ENCODE measurements at regions not wholly inside any gene's neighbourhood (a gene's known extent, or its start where the extent isn't known, plus 50 kb on each side); places are given as distances from the start of the nearest gene placed in this dataset.

GRCh38 chr5:27477550-27477949 lies 439.2 kb upstream of the CDH9 start:
- whole genome bisulfite sequencing, 2 donors: 84 to 85% methylated on average over 4 of the region's 4 CpGs
- intact Hi-C loops (cut with DNase I; ENCODE audit: low total_unique reads): no loop called here
- TF ChIP-seq CTCF (IDR thresholded peaks at IDR 0.05) (no peak), POLR2A (IDR thresholded peaks at IDR 0.05) (no peak)

GRCh38 chr5:27476356-27476988 lies 438.1 kb upstream of the CDH9 start:
- no peaks in the 10 kb centered on the region for H3K36me3 ChIP-seq (ENCODE audit: low read depth, missing control alignments)
- H3K9me3 ChIP-seq: no peaks in the 10 kb centered on the region
- intact Hi-C loops (cut with DNase I; ENCODE audit: low total_unique reads): no loop called here
- H3K27ac ChIP-seq: no peak overlapping the region
- 91 to 94% methylated on average over 2 of the region's 2 CpGs for WGBS, 2 donors
- TF ChIP-seq POLR2A (IDR thresholded peaks at IDR 0.05) (no peak), CTCF (IDR thresholded peaks at IDR 0.05) (no peak)
- no peak overlapping the region for H3K4me3 ChIP-seq
- DNase-seq: no peak
- no peaks in the 10 kb centered on the region for H3K4me1 ChIP-seq
- no peaks in the 10 kb centered on the region for H3K27me3 ChIP-seq

More at GRCh38 chr5:27477550-27477949, 439.2 kb upstream of the CDH9 start:
- Histone ChIP-seq H3K9me3 (no peaks in the 10 kb centered on the region), H3K4me3 (no peak overlapping the region), H3K27ac (no peak overlapping the region), H3K27me3 (no peaks in the 10 kb centered on the region), H3K4me1 (no peaks in the 10 kb centered on the region), H3K36me3 (ENCODE audit: low read depth, missing control alignments) (no peaks in the 10 kb centered on the region)
- no peak for DNase-seq

GRCh38 chr5:27475063-27475462 lies 436.7 kb upstream of the CDH9 start:
- TF ChIP-seq POLR2A (IDR thresholded peaks at IDR 0.05) (no peak), CTCF (IDR thresholded peaks at IDR 0.05) (no peak)
- 62 to 84% methylated on average over 1 of the region's 1 CpG for WGBS, 2 donors

GRCh38 chr5:27474395-27474794 lies 436.0 kb upstream of the CDH9 start:
- no peak for TF ChIP-seq POLR2A (IDR thresholded peaks at IDR 0.05)
- TF ChIP-seq CTCF (IDR thresholded peaks at IDR 0.05): no peak
- H3K4me3 ChIP-seq: no peak overlapping the region
- no peaks in the 10 kb centered on the region for H3K4me1 ChIP-seq
- intact Hi-C loops (cut with DNase I; ENCODE audit: low total_unique reads): no loop called here
- DNase-seq: no peak
- no peaks in the 10 kb centered on the region for H3K27me3 ChIP-seq
- no peaks in the 10 kb centered on the region for H3K36me3 ChIP-seq (ENCODE audit: low read depth, missing control alignments)
- no peaks in the 10 kb centered on the region for H3K9me3 ChIP-seq
- no peak overlapping the region for H3K27ac ChIP-seq

More at GRCh38 chr5:27475063-27475462, 436.7 kb upstream of the CDH9 start:
- Histone ChIP-seq H3K9me3 (no peaks in the 10 kb centered on the region), H3K4me1 (no peaks in the 10 kb centered on the region), H3K36me3 (ENCODE audit: low read depth, missing control alignments) (no peaks in the 10 kb centered on the region), H3K27ac (no peak overlapping the region), H3K4me3 (no peak overlapping the region), H3K27me3 (no peaks in the 10 kb centered on the region)
- intact Hi-C loops (cut with DNase I; ENCODE audit: low total_unique reads): no loop called here
- DNase-seq: no peak

GRCh38 chr5:27474047-27474309 lies 435.6 kb upstream of the CDH9 start:
- DNase-seq: no peak
- WGBS, 2 donors: 70 to 81% methylated on average over 2 of the region's 2 CpGs
- Histone ChIP-seq H3K9me3 (no peaks in the 10 kb centered on the region), H3K4me1 (no peaks in the 10 kb centered on the region), H3K27me3 (no peaks in the 10 kb centered on the region), H3K36me3 (ENCODE audit: low read depth, missing control alignments) (no peaks in the 10 kb centered on the region), H3K27ac (no peak overlapping the region), H3K4me3 (no peak overlapping the region)
- intact Hi-C loops (cut with DNase I; ENCODE audit: low total_unique reads): no loop called here
- no peak for TF ChIP-seq POLR2A (IDR thresholded peaks at IDR 0.05)
- TF ChIP-seq CTCF (IDR thresholded peaks at IDR 0.05): no peak

Data from testis (tissue), 2 donors.